Stomach (tissue), 8 donors: ENCODE measurements at regions not wholly inside any gene's neighbourhood (a gene's known extent, or its start where the extent isn't known, plus 50 kb on each side); places are given as distances from the start of the nearest gene placed in this dataset.

Source experiments
- DNase-seq, 2 donors: peaks; one replicate each; pipeline versions ENCODE4 v3.0.0 to v3.0.0-alpha.2; 2013 to 2019
- H3K27ac ChIP-seq, 5 donors: fragments of 200-600 bp in 4 of 5; sonication (generic) in 4 of 5; one replicate each; pipeline ENCODE4 v1.5.1; 2013 to 2019; ENCODE audit warnings: mild to moderate bottlenecking in 1 of 5, moderate library complexity in 1 of 5
- H3K27me3 ChIP-seq, 3 donors: fragments of 200-600 bp; sonication (generic); one replicate each; pipeline ENCODE4 v1.5.1; 2017 to 2019; ENCODE audit warnings: mixed run types in 1 of 3
- H3K36me3 ChIP-seq, 4 donors: fragments of 200-600 bp; sonication (generic); 1 replicate in 3 of 4; 2 replicates in 1 of 4; pipeline ENCODE4 v1.5.1; 2016 to 2019
- H3K4me1 ChIP-seq, 4 donors: fragments of 200-600 bp; sonication (generic); one replicate each; pipeline ENCODE4 v1.5.1; 2016 to 2019
- H3K4me3 ChIP-seq, 4 donors: fragments of 200-600 bp; sonication (generic) in 3 of 4; one replicate each; pipeline ENCODE4 v1.5.1; 2016 to 2019; ENCODE audit warnings: mild to moderate bottlenecking in 1 of 4
- H3K9me3 ChIP-seq, 4 donors: fragments of 200-600 bp; sonication (generic); one replicate each; pipeline ENCODE4 v1.5.1; 2016 to 2019
- EP300 ChIP-seq: sonication (generic); formaldehyde crosslinking; IDR thresholded peaks from one replicate; pipeline ENCODE4 v1.6.1; 2017; ENCODE audit warnings: antibody characterized with exemption
- POLR2A ChIP-seq, 4 donors: fragments of 450-650 bp; IDR thresholded peaks; one replicate each; pipeline ENCODE4 v1.6.1; 2016; ENCODE audit warnings: antibody characterized with exemption in 4 of 4, control low read depth in 2 of 4, mild to moderate bottlenecking in 1 of 4, moderate library complexity in 1 of 4
- POLR2AphosphoS5 ChIP-seq, 3 donors: sonication (generic); formaldehyde crosslinking; IDR thresholded peaks; one replicate each; pipeline ENCODE4 v1.6.1; 2016; ENCODE audit warnings: antibody characterized with exemption in 3 of 3
- WGBS, 5 donors: extraction: QIAGEN DNeasy Blood & Tissue Kit in 3 of 5; methylation state at CpG; one replicate each; pipeline versions ENCODE4 v1.1.5 to v1.1.7; 2013 to 2018; 5-methylcytosine and 5-hydroxymethylcytosine counted together
- intact Hi-C: fragments of 100-400 bp; cut with DNase I; formaldehyde crosslinking; loops from one replicate; pipeline ENCODE4 v1.15.1; 2023; ENCODE audit warnings: low total_unique reads
- TF ChIP-seq, protein P1 (sequence below), 7 experiments: fragments of 450-650 bp in 4 of 7; fragments of 200-600 bp in 3 of 7; sonication (generic) in 3 of 7; IDR thresholded peaks; one replicate each; pipeline ENCODE4 v1.5.1; 2016 to 2019; ENCODE audit warnings: antibody characterized with exemption in 7 of 7, control low read depth in 2 of 7, mild to moderate bottlenecking in 1 of 7
- donor health status: healthy with polysubstance abuse.
- donor health status: Bipolar disorder and iron deficiency.
- donor health status: healthy.

DNA sequence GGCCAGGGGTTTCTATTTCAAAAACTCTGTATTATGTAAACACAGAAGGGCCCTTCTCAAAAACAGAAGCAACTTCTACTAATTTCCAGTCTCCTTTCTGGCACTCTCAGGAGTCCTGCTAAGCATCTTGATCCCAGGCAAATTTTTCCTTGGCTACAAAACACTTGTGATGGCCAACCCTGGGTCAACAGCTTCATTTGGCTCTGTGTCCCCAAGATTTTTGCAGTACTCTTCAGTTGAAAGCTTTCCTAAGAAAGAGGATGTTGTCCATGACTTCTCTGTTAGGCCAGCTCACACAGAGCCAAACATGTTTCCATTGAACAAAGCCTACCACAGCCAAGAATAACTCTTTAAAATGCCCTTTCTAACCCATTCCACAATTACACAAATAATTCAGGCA, 99.0 kb upstream of the EGR2 start:
- TF ChIP-seq, protein P1, sequence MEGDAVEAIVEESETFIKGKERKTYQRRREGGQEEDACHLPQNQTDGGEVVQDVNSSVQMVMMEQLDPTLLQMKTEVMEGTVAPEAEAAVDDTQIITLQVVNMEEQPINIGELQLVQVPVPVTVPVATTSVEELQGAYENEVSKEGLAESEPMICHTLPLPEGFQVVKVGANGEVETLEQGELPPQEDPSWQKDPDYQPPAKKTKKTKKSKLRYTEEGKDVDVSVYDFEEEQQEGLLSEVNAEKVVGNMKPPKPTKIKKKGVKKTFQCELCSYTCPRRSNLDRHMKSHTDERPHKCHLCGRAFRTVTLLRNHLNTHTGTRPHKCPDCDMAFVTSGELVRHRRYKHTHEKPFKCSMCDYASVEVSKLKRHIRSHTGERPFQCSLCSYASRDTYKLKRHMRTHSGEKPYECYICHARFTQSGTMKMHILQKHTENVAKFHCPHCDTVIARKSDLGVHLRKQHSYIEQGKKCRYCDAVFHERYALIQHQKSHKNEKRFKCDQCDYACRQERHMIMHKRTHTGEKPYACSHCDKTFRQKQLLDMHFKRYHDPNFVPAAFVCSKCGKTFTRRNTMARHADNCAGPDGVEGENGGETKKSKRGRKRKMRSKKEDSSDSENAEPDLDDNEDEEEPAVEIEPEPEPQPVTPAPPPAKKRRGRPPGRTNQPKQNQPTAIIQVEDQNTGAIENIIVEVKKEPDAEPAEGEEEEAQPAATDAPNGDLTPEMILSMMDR (IDR thresholded peaks at IDR 0.05) = no peak
- TF ChIP-seq EP300 (no peak), POLR2AphosphoS5 (IDR thresholded peaks at IDR 0.05) (no peak), POLR2A (IDR thresholded peaks at IDR 0.05) (no peak)
- intact Hi-C loops = no loop called here
- Histone ChIP-seq H3K4me1 (peaks cover 0 to 10% (median 2%) of the 10 kb centered on the region in 4 donors), H3K9me3 (no peaks in the 10 kb centered on the region), H3K4me3 (no peak overlapping the region), H3K36me3 (no peaks in the 10 kb centered on the region), H3K27ac (no peak overlapping the region), H3K27me3 (no peaks in the 10 kb centered on the region)
- peak in 1 of 2 donors; percentile 30 for DNase-seq

DNA sequence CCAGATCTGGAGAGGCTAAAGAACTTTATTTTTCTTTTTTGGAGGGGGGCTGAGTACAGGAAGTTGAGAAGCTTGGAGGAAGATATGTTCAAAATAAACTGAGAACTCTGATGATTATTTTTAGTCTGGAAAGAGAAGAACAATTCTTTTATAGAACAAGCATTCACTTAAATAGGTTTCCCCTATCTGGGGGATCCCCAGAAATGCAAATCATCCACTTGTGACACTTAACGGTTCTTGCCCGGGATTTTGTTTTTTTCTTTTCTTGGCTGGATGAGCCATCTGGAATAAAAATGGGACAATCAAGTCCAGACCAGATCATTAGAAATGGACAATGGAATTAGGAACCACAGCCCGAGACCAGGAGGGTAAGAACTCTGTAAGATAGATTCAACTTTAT, 95.9 kb upstream of the EGR2 start:
- intact Hi-C loops = no loop called here
- WGBS, 5 donors = 56 to 72% (median 60%) methylated on average over 3 of the region's 3 CpGs
- Histone ChIP-seq H3K27me3 (no peaks in the 10 kb centered on the region), H3K9me3 (no peaks in the 10 kb centered on the region), H3K27ac (no peak overlapping the region), H3K4me3 (no peak overlapping the region), H3K4me1 (peaks cover 0 to 10% (median 2%) of the 10 kb centered on the region in 4 donors), H3K36me3 (no peaks in the 10 kb centered on the region)
- no peak for TF ChIP-seq EP300
- TF ChIP-seq POLR2AphosphoS5 (IDR thresholded peaks at IDR 0.05) = no peak
- TF ChIP-seq, protein P1 (IDR thresholded peaks at IDR 0.05) = no peak
- TF ChIP-seq POLR2A (IDR thresholded peaks at IDR 0.05) = no peak
- DNase-seq = no peak

DNA sequence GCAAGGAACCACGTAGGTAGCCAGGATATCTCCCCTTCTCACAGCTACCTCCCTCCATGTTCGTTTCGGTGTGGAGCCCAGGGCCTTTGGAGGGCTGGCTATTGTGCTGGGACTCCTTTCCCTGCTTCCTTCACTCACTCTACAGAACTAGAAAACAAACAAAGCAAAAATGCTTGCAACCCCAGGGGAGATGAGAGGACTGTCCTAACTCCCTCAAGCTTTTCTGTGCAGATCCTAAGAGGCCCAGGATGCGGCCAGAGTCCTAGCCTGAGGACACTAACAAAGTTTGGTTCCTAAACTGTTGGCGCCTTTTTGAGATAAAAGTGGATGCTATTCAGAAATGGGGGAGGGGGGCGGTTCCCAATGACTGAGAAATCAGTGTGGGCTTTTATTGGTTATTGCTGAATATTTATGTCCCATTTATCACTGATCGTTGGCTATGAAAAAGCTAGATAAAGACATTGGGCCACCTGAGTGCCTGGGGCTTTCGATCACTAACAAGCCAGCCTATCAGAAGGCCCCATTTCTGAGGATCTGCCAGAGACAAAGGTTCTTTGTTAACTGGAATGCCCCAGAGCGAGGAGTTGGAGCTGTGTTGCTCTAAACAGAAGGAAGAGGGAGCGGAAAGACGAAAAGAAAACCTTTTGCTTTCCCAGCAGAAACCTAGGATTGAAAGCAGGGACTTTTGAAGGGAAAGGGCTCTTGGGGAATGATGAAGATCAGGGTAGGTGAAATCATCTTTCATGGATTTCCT, 95.2 kb upstream of the EGR2 start:
- TF ChIP-seq, protein P1 (IDR thresholded peaks at IDR 0.05) = no peak
- TF ChIP-seq POLR2A (IDR thresholded peaks at IDR 0.05) = no peak
- no peak for TF ChIP-seq EP300
- TF ChIP-seq POLR2AphosphoS5 (IDR thresholded peaks at IDR 0.05) = no peak
- H3K27me3 ChIP-seq = no peaks in the 10 kb centered on the region
- no peak overlapping the region for H3K4me3 ChIP-seq
- intact Hi-C loops = no loop called here
- H3K9me3 ChIP-seq = no peaks in the 10 kb centered on the region
- H3K4me1 ChIP-seq = peaks cover 0 to 9% (median 2%) of the 10 kb centered on the region in 4 donors
- no peak for DNase-seq
- no peaks in the 10 kb centered on the region for H3K36me3 ChIP-seq
- no peak overlapping the region for H3K27ac ChIP-seq
- WGBS, 5 donors = 69 to 78% (median 70%) methylated on average over 11 of the region's 11 CpGs

DNA sequence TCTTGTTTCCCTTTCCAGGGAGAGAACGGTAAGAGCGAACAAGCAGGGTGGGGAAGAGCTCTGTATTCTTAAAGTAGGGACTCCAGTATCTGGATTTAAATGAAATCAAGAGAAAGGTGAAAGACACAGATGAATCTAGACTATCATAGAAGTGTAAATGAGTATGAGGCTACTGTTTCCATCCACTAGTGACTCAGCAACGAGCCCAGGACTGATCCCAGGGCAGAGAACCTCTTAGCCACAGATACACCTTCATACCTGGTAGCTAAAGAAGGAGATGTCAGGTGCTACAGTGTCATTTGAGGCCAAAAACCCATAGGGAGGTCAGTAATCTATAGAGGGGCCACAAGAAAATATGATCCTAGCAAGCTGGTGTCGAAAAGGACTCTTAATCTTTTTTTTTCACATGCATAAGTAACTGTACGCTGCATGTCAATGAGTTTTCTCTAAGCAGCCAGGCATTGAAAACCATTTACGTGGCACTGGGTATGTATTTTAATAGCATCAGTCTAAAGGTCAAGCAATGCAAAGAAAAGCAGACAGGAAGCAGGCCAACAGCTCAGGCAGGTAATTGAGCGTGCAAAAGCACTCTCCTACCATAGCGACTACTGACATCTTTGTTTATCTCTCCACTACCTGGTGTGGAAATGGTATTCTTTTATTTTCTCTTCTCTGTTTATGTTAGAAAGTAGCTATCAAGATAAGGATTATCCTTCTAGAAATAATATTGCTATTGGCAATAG, 91.5 kb upstream of the EGR2 start:
- Histone ChIP-seq H3K9me3 (no peaks in the 10 kb centered on the region), H3K36me3 (no peaks in the 10 kb centered on the region), H3K27me3 (no peaks in the 10 kb centered on the region), H3K27ac (no peak overlapping the region), H3K4me1 (no peaks in the 10 kb centered on the region), H3K4me3 (no peak overlapping the region)
- TF ChIP-seq, protein P1 (IDR thresholded peaks at IDR 0.05) = no peak
- no peak for TF ChIP-seq POLR2AphosphoS5 (IDR thresholded peaks at IDR 0.05)
- TF ChIP-seq EP300 = no peak
- no peak for TF ChIP-seq POLR2A (IDR thresholded peaks at IDR 0.05)
- intact Hi-C loops = no loop called here
- 61 to 76% (median 66%) methylated on average over 8 of the region's 8 CpGs for WGBS, 5 donors
- DNase-seq = peak in 1 of 2 donors; percentile 48
